C4-2B (cell line): ENCODE measurements at regions not wholly inside any gene's neighbourhood (a gene's known extent, or its start where the extent isn't known, plus 50 kb on each side); places are given as distances from the start of the nearest gene placed in this dataset.

Experiments
- H3K27ac ChIP-seq: fragments of 450-650 bp; 2 replicates; pipeline ENCODE4 v1.5.1; 2017
- ZFX ChIP-seq: fragments of 450-650 bp; IDR thresholded peaks from 2 replicates; pipeline ENCODE4 v1.6.1; 2017
- TF ChIP-seq, protein P1 (sequence below): fragments of 450-650 bp; conservative IDR thresholded peaks from 2 replicates; pipeline ENCODE4 v1.5.1; 2017; ENCODE audit warnings: mild to moderate bottlenecking

DNA sequence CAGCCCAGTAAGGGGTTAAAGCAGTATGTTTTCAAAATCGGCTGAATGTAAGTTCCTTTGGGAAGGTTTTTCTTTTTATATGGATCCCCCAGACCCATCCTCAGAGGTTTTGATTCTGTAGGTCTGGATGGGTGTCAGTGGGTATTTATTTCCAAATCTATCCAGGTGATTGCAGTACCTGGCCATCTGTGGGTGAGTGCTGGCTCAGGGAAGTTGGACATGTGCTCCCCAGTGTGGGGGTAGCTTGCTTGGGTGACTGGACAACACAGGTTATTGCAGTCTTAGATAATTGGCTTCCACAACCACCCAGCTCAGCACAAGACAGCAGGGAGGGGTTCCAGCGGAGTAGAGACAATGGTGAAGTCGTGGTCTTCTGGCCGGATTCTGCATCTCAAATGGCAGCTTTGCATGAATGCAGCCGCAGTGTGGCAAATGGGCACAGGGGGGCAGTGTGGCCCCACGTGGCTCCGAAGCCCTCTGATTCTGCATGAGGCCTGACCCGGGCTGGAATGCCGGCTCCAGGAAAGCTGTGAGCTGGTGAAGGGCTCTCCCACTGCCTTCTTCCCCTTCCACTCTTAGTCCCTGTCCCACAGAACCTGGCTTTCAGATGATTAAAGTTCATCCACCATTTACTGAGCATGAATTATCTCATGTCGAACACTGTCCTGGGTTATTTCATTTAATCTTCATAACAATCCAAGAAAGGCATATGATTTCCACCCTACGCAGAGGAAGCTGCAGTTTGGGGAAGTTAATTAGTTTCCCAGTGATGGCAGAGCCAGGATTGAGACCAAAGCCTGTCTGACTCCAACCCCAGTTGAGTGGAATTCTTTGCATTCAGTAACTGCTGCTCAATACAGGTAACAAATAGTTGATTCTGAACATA, 64.5 kb upstream of the SYPL1 start:
- TF ChIP-seq, protein P1, sequence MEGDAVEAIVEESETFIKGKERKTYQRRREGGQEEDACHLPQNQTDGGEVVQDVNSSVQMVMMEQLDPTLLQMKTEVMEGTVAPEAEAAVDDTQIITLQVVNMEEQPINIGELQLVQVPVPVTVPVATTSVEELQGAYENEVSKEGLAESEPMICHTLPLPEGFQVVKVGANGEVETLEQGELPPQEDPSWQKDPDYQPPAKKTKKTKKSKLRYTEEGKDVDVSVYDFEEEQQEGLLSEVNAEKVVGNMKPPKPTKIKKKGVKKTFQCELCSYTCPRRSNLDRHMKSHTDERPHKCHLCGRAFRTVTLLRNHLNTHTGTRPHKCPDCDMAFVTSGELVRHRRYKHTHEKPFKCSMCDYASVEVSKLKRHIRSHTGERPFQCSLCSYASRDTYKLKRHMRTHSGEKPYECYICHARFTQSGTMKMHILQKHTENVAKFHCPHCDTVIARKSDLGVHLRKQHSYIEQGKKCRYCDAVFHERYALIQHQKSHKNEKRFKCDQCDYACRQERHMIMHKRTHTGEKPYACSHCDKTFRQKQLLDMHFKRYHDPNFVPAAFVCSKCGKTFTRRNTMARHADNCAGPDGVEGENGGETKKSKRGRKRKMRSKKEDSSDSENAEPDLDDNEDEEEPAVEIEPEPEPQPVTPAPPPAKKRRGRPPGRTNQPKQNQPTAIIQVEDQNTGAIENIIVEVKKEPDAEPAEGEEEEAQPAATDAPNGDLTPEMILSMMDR: peak; percentile 100
- no peak for TF ChIP-seq ZFX
- H3K27ac ChIP-seq: no peak overlapping the region

- TF ChIP-seq, protein P1: no peak
- TF ChIP-seq ZFX: no peak
- no peak overlapping the region for H3K27ac ChIP-seq
These were observed 63.4 kb upstream of the SYPL1 start for GRCh38 chr7:106175507-106175906.

- no peak for TF ChIP-seq ZFX
- TF ChIP-seq, protein P1: no peak
- H3K27ac ChIP-seq: no peak overlapping the region
These were observed 58.5 kb upstream of the SYPL1 start for GRCh38 chr7:106170651-106171050.

- H3K27ac ChIP-seq: no peak overlapping the region
- TF ChIP-seq, protein P1: no peak
- TF ChIP-seq ZFX: no peak
These were observed 57.9 kb upstream of the SYPL1 start for GRCh38 chr7:106169821-106170610.

DNA sequence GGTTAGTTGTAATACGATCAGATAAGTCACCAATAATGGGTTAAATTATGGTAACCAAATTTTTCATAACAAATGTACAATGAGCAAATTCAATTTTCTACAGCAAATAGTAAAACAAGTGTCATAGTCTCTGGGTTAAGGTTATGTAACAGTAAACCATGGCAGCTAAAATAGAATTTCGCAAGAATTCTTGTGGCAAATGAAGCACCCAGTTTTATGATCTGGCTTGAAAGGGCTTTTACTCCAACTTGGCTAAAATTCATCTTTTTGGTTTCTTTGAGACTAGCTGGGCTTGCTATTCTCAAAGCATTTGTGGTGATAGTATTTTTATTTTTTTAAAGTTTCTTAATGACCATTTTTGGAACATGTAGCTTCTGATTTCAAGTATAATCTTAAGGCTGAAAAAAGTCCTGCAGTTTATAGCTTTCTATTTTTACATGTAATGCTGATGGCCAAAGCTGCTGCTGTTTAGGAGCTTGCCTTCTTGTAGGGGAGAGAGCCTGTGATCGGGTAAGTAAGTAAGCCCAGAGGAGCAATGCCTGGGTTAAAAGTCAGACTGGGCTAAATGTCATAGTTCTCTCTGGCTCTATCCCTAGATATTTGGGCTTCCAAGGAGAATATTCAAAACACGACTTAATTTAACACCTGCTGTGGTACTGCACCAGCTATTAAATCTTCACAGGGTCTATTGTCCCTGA, 55.5 kb upstream of the SYPL1 start:
- TF ChIP-seq, protein P1: no peak
- TF ChIP-seq ZFX: no peak

DNA sequence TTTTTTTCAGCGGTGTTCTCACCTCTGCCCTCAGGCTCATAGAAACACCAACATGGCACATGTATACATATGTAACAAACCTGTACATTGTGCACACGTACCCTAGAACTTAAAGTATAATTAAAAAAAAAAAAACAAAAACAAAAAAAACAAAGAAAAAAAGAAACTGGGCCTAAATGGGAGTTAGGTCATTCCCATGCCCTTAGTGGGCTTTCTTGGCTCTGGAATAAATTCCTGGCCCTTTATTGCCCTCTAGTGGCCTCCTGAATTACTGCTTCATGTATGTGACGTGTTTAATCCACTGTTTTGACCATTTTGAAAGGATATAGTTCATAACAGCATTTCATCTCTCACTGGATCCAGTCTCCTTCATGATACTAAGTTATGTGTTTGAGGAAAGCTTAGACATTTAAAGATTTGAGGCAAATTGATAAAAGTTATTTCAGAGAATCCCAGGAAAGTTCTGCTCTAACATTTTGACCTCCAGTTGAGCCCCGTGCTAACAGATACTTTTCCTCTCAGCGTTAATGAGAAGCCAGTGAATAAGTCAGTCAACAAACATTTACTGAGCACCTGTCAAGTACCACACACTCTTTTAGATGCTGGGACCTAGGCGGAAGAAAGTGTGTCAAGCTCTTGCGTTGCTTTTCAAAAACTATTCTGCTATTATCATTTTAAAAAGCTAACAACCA, 54.7 kb upstream of the SYPL1 start:
- TF ChIP-seq, protein P1: peak; percentile 97
- no peak for TF ChIP-seq ZFX
- H3K27ac ChIP-seq: no peak overlapping the region

More for the DNA sequence above, 55.5 kb upstream of the SYPL1 start:
- no peak overlapping the region for H3K27ac ChIP-seq
